Lower leg skin (tissue), 4 donors: ENCODE measurements at regions not wholly inside any gene's neighbourhood (a gene's known extent, or its start where the extent isn't known, plus 50 kb on each side); places are given as distances from the start of the nearest gene placed in this dataset.

Source experiments
- DNase-seq, 2 donors: peaks; one replicate each; pipeline ENCODE4 v3.0.0-alpha.2; 2019; ENCODE audit warnings: low spot score in 2 of 2
- H3K4me3 ChIP-seq: fragments of 200-600 bp; sonication (generic); 2 replicates; pipeline ENCODE4 v1.5.1; 2017; ENCODE audit warnings: mild to moderate bottlenecking, low read depth; ENCODE audit not compliant: poor library complexity, severe bottlenecking
- CTCF ChIP-seq, 3 donors: fragments of 450-650 bp; IDR thresholded peaks; one replicate each; pipeline ENCODE4 v1.5.1; 2016; ENCODE audit warnings: antibody characterized with exemption in 3 of 3, mild to moderate bottlenecking in 3 of 3, moderate library complexity in 2 of 3
- POLR2A ChIP-seq, 2 donors: fragments of 450-650 bp; IDR thresholded peaks; one replicate each; pipeline ENCODE4 v1.6.1; 2016 to 2017; ENCODE audit warnings: antibody characterized with exemption in 2 of 2, mild to moderate bottlenecking in 1 of 2, moderate library complexity in 1 of 2
- WGBS, 2 donors: methylation state at CpG; one replicate each; pipeline ENCODE4 v1.1.5; 2018; 5-methylcytosine and 5-hydroxymethylcytosine counted together
- intact Hi-C: fragments of 100-400 bp; cut with DNase I; formaldehyde crosslinking; loops from one replicate; pipeline ENCODE4 v1.15.0; 2023; ENCODE audit warnings: low total_unique reads

GRCh38 chr2:154532763-154533162 lies 165.7 kb upstream of the KCNJ3 start:
- WGBS, 2 donors = 35 to 43% methylated on average over 2 of the region's 2 CpGs
- no peak overlapping the region for H3K4me3 ChIP-seq
- TF ChIP-seq CTCF (IDR thresholded peaks at IDR 0.05) (no peak), POLR2A (IDR thresholded peaks at IDR 0.05) (no peak)
- no peak for DNase-seq
- intact Hi-C loops = no loop called here

GRCh38 chr2:154533300-154533940 lies 165.1 kb upstream of the KCNJ3 start:
- 87 to 89% methylated on average over 7 of the region's 7 CpGs for WGBS, 2 donors
- intact Hi-C loops = no loop called here
- TF ChIP-seq CTCF (IDR thresholded peaks at IDR 0.05) = no peak
- no peak for TF ChIP-seq POLR2A (IDR thresholded peaks at IDR 0.05)
- H3K4me3 ChIP-seq = no peak overlapping the region
- DNase-seq = no peak

GRCh38 chr2:154537024-154537423 lies 161.5 kb upstream of the KCNJ3 start:
- TF ChIP-seq POLR2A (IDR thresholded peaks at IDR 0.05) = no peak
- TF ChIP-seq CTCF (IDR thresholded peaks at IDR 0.05) = no peak
- H3K4me3 ChIP-seq = no peak overlapping the region
- DNase-seq = no peak
- intact Hi-C loops = no loop called here

DNA sequence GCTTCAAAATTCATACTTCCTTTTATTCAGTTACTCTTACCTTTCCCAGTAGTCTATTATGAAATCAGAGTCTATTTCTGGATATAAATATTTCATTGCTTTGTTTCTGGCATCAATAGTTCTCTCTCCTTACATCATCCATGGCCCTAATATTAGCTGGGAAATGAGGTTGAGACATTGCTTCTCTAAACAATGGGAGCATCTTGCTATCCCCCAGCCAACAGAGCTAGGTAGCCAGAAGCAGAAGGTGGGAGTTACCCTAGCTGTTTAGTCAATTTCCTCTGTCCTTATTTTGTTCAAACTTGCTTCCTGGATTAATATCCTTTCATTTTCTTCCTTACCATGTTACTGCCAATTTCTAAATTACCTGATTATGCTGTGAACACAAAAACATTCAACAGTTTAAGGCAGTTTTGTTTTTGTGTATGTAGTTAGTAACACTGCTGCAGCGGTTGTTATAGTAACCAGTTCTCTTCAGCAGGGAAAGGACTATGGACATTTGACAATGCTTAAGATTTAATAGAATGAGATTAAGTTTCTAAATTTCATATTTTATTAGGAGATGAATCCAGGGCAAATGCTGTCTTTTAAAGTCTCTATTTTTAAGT lies 160.5 kb upstream of the KCNJ3 start:
- 63 to 71% methylated on average over 1 of the region's 1 CpG for WGBS, 2 donors
- H3K4me3 ChIP-seq = no peak overlapping the region
- no peak for TF ChIP-seq POLR2A (IDR thresholded peaks at IDR 0.05)
- no peak for DNase-seq
- intact Hi-C loops = no loop called here

DNA sequence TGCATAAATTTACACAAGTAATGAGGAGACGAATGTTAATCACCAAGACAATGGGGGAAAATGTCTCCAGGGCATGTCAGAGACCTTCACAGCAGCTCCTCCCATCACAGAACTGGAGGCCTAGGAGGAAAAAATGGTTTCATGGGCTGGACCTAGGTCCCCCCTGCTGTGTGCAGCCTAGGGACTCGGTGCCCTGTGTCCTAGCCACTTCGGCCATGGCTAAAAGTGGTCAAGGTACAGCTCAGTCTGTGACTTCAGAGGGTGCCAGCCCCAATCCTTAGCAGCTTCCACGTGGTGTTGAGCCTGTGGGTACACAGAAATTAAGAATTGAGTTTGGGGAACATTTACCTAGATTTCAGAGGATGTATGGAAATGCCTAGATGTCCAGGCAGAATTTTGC lies 152.2 kb upstream of the KCNJ3 start:
- intact Hi-C loops = no loop called here
- WGBS, 2 donors = 70 to 72% methylated on average over 4 of the region's 4 CpGs
- no peak for DNase-seq
- no peak for TF ChIP-seq CTCF (IDR thresholded peaks at IDR 0.05)
- TF ChIP-seq POLR2A (IDR thresholded peaks at IDR 0.05) = no peak
- H3K4me3 ChIP-seq = no peak overlapping the region

GRCh38 chr2:154549869-154550268 lies 148.6 kb upstream of the KCNJ3 start:
- TF ChIP-seq POLR2A (IDR thresholded peaks at IDR 0.05) (no peak), CTCF (IDR thresholded peaks at IDR 0.05) (no peak)
- H3K4me3 ChIP-seq = no peak overlapping the region
- intact Hi-C loops = no loop called here
- no peak for DNase-seq
